ENCODE measurements at regions not wholly inside any gene's neighbourhood (a gene's known extent, or its start where the extent isn't known, plus 50 kb on each side); places are given as distances from the start of the nearest gene placed in this dataset.

GRCh38 chr2:123916051-123916450 lies 109.0 kb upstream of the CNTNAP5 start:
- no peak overlapping the region for H3K4me2 ChIP-seq

More at GRCh38 chr2:123916051-123916450, 109.0 kb upstream of the CNTNAP5 start:
- Histone ChIP-seq H3K4me3 (ENCODE audit: low read depth in 2 of 2, low read length in 1 of 2) (no peak overlapping the region), H3F3A (replicated peaks; ENCODE audit: insufficient read depth) (no peaks in the 10 kb centered on the region), H3K9ac (no peak overlapping the region), H4K20me1 (ENCODE audit: insufficient read depth) (no peaks in the 10 kb centered on the region), H2AFZ (ENCODE audit: low read depth) (no peak overlapping the region), H3K36me3 (replicated peaks in 1 of 2; ENCODE audit: control insufficient read depth in 1 of 2, insufficient read depth in 2 of 2, low read length in 1 of 2) (no peaks in the 10 kb centered on the region), H3K79me2 (ENCODE audit: insufficient read depth) (no peaks in the 10 kb centered on the region), H3K9me3 (0 out of 2 replicates have a peak, but pooled peaks cover 5% of the 10 kb centered on the region), H3K27me3 (ENCODE audit: insufficient read depth) (no peaks in the 10 kb centered on the region), H3K9me2 (no peaks in the 10 kb centered on the region), H3K4me1 (ENCODE audit: control insufficient read depth in 1 of 2, insufficient read depth in 2 of 2, low read depth in 1 of 2, low read length in 1 of 2) (no peaks in the 10 kb centered on the region; a peak in 1 of 4 replicates), H3K27ac (ENCODE audit: low read depth in 2 of 2, low read length in 1 of 2) (peak overlapping the region in 1 of 2 experiments; percentile 84; a peak in 1 of 4 replicates)
- POLR2A ChIA-PET, result no interaction called here
- TF ChIP-seq ZBTB33 (IDR thresholded peaks at IDR 0.05; ENCODE audit: borderline replicate concordance, low read depth), result no peak
- TF ChIP-seq SMC3 (IDR thresholded peaks at IDR 0.05; ENCODE audit: low read depth, low read length), result no peak
- TF ChIP-seq RCOR1 (IDR thresholded peaks at IDR 0.05; ENCODE audit: low read length), result no peak
- TF ChIP-seq CTCF (IDR thresholded peaks at IDR 0.05), result no peak
- TF ChIP-seq USF1 (IDR thresholded peaks at IDR 0.05; ENCODE audit: borderline replicate concordance, low read depth), result no peak
- no peak for TF ChIP-seq MAX (IDR thresholded peaks at IDR 0.05; ENCODE audit: low read depth)
- no peak for TF ChIP-seq USF2 (IDR thresholded peaks at IDR 0.05; ENCODE audit: borderline replicate concordance, low read depth, low read length)
- no peak for TF ChIP-seq MEF2A (IDR thresholded peaks at IDR 0.05; ENCODE audit: borderline replicate concordance, low read depth)
- no peak for DNase-seq
- CTCF ChIA-PET, result interaction anchor here (0.6 to 0.9 kb wide), 2 partner anchors 9 to 58 kb away, joined by 3 read pairs; no protein-coding TSS in a partner anchor
- WGBS (ENCODE audit: low lambda C conversion rate), result 35% methylated on average over 5 of the region's 5 CpGs

Measured in SK-N-SH (cell line).